OCI-LY1 (cell line): ENCODE measurements at regions not wholly inside any gene's neighbourhood (a gene's known extent, or its start where the extent isn't known, plus 50 kb on each side); places are given as distances from the start of the nearest gene placed in this dataset.

Experiments
- H2AFZ ChIP-seq: fragments of 200-600 bp; sonication (generic), shearing (Covaris generic); 2 replicates; pipeline ENCODE4 v1.6.0; 2014; ENCODE audit warnings: antibody characterized with exemption, mild to moderate bottlenecking, low read length
- H3F3A ChIP-seq: fragments of 200-600 bp; sonication (generic), shearing (Covaris generic); 2 replicates; pipeline ENCODE4 v1.6.0; 2014; ENCODE audit warnings: mild to moderate bottlenecking, antibody characterized with exemption, low read length, moderate library complexity; ENCODE audit not compliant: insufficient read depth
- H3K27ac ChIP-seq: fragments of 200-600 bp; sonication (generic); 2 replicates; pipeline ENCODE4 v1.5.1; 2014; ENCODE audit warnings: low read length, mixed run types, mild to moderate bottlenecking, low read depth; ENCODE audit not compliant: poor library complexity, severe bottlenecking
- H3K27me3 ChIP-seq: fragments of 200-600 bp; sonication (generic); 2 replicates; pipeline ENCODE4 v1.6.0; 2014; ENCODE audit warnings: antibody characterized with exemption, mild to moderate bottlenecking, low read length, moderate library complexity; ENCODE audit not compliant: insufficient read depth
- H3K36me3 ChIP-seq: fragments of 200-600 bp; sonication (generic); 2 replicates; pipeline ENCODE4 v1.6.1; 2014; ENCODE audit warnings: mild to moderate bottlenecking, antibody characterized with exemption, low read length, moderate library complexity, mixed read lengths; ENCODE audit not compliant: insufficient read depth
- H3K4me1 ChIP-seq: fragments of 200-600 bp; sonication (generic); 2 replicates; pipeline ENCODE4 v1.5.1; 2014; ENCODE audit warnings: mild to moderate bottlenecking, low read length, moderate library complexity; ENCODE audit not compliant: insufficient read depth, severe bottlenecking
- H3K4me2 ChIP-seq: fragments of 200-600 bp; sonication (generic), shearing (Covaris generic); 2 replicates; pipeline ENCODE4 v1.6.1; 2014; ENCODE audit warnings: low read length
- H3K4me3 ChIP-seq: fragments of 200-600 bp; sonication (generic); 2 replicates; pipeline ENCODE4 v1.5.1; 2014; ENCODE audit warnings: low read length, low read depth, mild to moderate bottlenecking, mixed read lengths; ENCODE audit not compliant: poor library complexity, severe bottlenecking
- H3K79me2 ChIP-seq: fragments of 200-600 bp; shearing (Covaris generic); 2 replicates; pipeline ENCODE4 v1.6.1; 2016; ENCODE audit warnings: mixed run types, low read length, mixed read lengths; ENCODE audit not compliant: insufficient read depth
- H3K9ac ChIP-seq: fragments of 200-600 bp; sonication (generic), shearing (Covaris generic); 2 replicates; pipeline ENCODE4 v1.6.1; 2014; ENCODE audit warnings: mild to moderate bottlenecking, low read length, mixed read lengths
- H3K9me2 ChIP-seq: fragments of 200-600 bp; sonication (generic), shearing (Covaris generic); 2 replicates; pipeline ENCODE4 v1.6.1; 2014; ENCODE audit warnings: low read depth, mild to moderate bottlenecking, low read length, mixed read lengths
- H3K9me3 ChIP-seq: fragments of 200-600 bp; shearing (Covaris generic); 2 replicates; pipeline ENCODE4 v1.6.1; 2014; ENCODE audit warnings: low read length, mixed read lengths
- H4K20me1 ChIP-seq: fragments of 200-600 bp; sonication (generic), shearing (Covaris generic); 2 replicates; pipeline ENCODE4 v1.6.0; 2016; ENCODE audit warnings: mild to moderate bottlenecking, low read length; ENCODE audit not compliant: insufficient read depth
- CTCF ChIP-seq: fragments of 200-600 bp; sonication (generic), shearing (Covaris generic); IDR thresholded peaks from 2 replicates; pipeline ENCODE4 v1.5.1; 2017; ENCODE audit warnings: mild to moderate bottlenecking, antibody characterized with exemption, low read length, moderate library complexity, mixed read lengths
- EZH2 ChIP-seq: fragments of 200-600 bp; sonication (generic), shearing (Covaris generic); IDR thresholded peaks from 2 replicates; pipeline ENCODE4 v1.8.0; 2017; ENCODE audit warnings: borderline replicate concordance, mixed run types, mild to moderate bottlenecking, antibody characterized with exemption, low read length, moderate library complexity, mixed read lengths

GRCh38 chr1:36667256-36667655, 184.5 kb upstream of the CSF3R start:
- H3K79me2 ChIP-seq = no peaks in the 10 kb centered on the region
- H2AFZ ChIP-seq = no peak overlapping the region
- H3F3A ChIP-seq = no peaks in the 10 kb centered on the region
- no peaks in the 10 kb centered on the region for H3K9me3 ChIP-seq
- H3K27ac ChIP-seq = no peak overlapping the region
- no peak for TF ChIP-seq EZH2
- H3K4me2 ChIP-seq = no peak overlapping the region
- H3K4me3 ChIP-seq = no peak overlapping the region
- H3K27me3 ChIP-seq = 0 out of 2 replicates have a peak, but pooled peaks cover 4% of the 10 kb centered on the region
- H3K4me1 ChIP-seq = no peaks in the 10 kb centered on the region
- no peaks in the 10 kb centered on the region for H3K9me2 ChIP-seq
- H3K9ac ChIP-seq = no peak overlapping the region
- H4K20me1 ChIP-seq = no peaks in the 10 kb centered on the region
- H3K36me3 ChIP-seq = no peaks in the 10 kb centered on the region

- H2AFZ ChIP-seq = no peak overlapping the region
Measured at GRCh38 chr1:36665478-36666080, 182.9 kb upstream of the CSF3R start.

GRCh38 chr1:36664571-36665287, 182.0 kb upstream of the CSF3R start:
- Histone ChIP-seq H3K9ac (no peak overlapping the region), H3K36me3 (no peaks in the 10 kb centered on the region), H3K9me3 (no peaks in the 10 kb centered on the region), H3K9me2 (no peaks in the 10 kb centered on the region), H3K79me2 (no peaks in the 10 kb centered on the region), H3K4me3 (no peak overlapping the region), H2AFZ (no peak overlapping the region), H3F3A (no peaks in the 10 kb centered on the region), H3K27ac (no peak overlapping the region), H3K27me3 (0 out of 2 replicates have a peak, but pooled peaks cover 4% of the 10 kb centered on the region), H3K4me1 (no peaks in the 10 kb centered on the region), H4K20me1 (no peaks in the 10 kb centered on the region), H3K4me2 (no peak overlapping the region)
- TF ChIP-seq CTCF = no peak
- TF ChIP-seq EZH2 = no peak

More at GRCh38 chr1:36665478-36666080, 182.9 kb upstream of the CSF3R start:
- no peak for TF ChIP-seq CTCF
- TF ChIP-seq EZH2 = no peak
- H3F3A ChIP-seq = no peaks in the 10 kb centered on the region
- no peak overlapping the region for H3K27ac ChIP-seq
- no peaks in the 10 kb centered on the region for H3K4me1 ChIP-seq
- H3K36me3 ChIP-seq = no peaks in the 10 kb centered on the region
- no peaks in the 10 kb centered on the region for H4K20me1 ChIP-seq
- no peak overlapping the region for H3K4me3 ChIP-seq
- no peak overlapping the region for H3K4me2 ChIP-seq
- H3K9me3 ChIP-seq = no peaks in the 10 kb centered on the region
- no peak overlapping the region for H3K9ac ChIP-seq
- H3K9me2 ChIP-seq = no peaks in the 10 kb centered on the region
- 0 out of 2 replicates have a peak, but pooled peaks cover 4% of the 10 kb centered on the region for H3K27me3 ChIP-seq
- no peaks in the 10 kb centered on the region for H3K79me2 ChIP-seq
